Mesothelial cell of epicardium (in vitro differentiated cells): ENCODE measurements at regions not wholly inside any gene's neighbourhood (a gene's known extent, or its start where the extent isn't known, plus 50 kb on each side); places are given as distances from the start of the nearest gene placed in this dataset.

Source experiments
- DNase-seq, 2 experiments: peaks; one replicate each; pipeline ENCODE4 v3.0.0; 2021; ENCODE audit warnings: low spot score in 2 of 2; ENCODE audit not compliant: unreplicated experiment in 2 of 2
- H3K27ac Mint-ChIP-seq: 2 replicates; pipeline ENCODE4 v1.8.0; 2021; ENCODE audit warnings: mixed read lengths
- H3K27me3 Mint-ChIP-seq: 2 replicates; pipeline ENCODE4 v1.8.0; 2021; ENCODE audit warnings: low read depth, mixed read lengths
- H3K36me3 Mint-ChIP-seq: 2 replicates; pipeline ENCODE4 v1.8.0; 2021; ENCODE audit warnings: mixed read lengths
- H3K4me1 Mint-ChIP-seq: 2 replicates; pipeline ENCODE4 v1.8.0; 2021; ENCODE audit warnings: mixed read lengths
- H3K4me3 Mint-ChIP-seq: 2 replicates; pipeline ENCODE4 v1.8.0; 2021; ENCODE audit warnings: mild to moderate bottlenecking, moderate library complexity, mixed read lengths
- H3K9me3 Mint-ChIP-seq: 2 replicates; pipeline ENCODE4 v1.8.0; 2021; ENCODE audit warnings: mixed read lengths
- CTCF ChIP-seq: fragments of 200-600 bp; sonication (generic); IDR thresholded peaks from one replicate; pipeline ENCODE4 v1.5.0; 2021; ENCODE audit warnings: antibody characterized with exemption; ENCODE audit not compliant: unreplicated experiment

GRCh38 chr5:52603778-52604554 is 183.8 kb upstream of the ITGA1 start:
- TF ChIP-seq CTCF, result no peak
- no peak overlapping the region for H3K27ac Mint-ChIP-seq
- no peaks in the 10 kb centered on the region for H3K36me3 Mint-ChIP-seq
- DNase-seq, result no peak
- no peak overlapping the region for H3K4me3 Mint-ChIP-seq
- H3K27me3 Mint-ChIP-seq, result peaks cover 28% of the 10 kb centered on the region
- peaks cover 38% of the 10 kb centered on the region for H3K4me1 Mint-ChIP-seq
- H3K9me3 Mint-ChIP-seq, result peaks cover under 1% of the 10 kb centered on the region

- H3K4me1 Mint-ChIP-seq, result peaks cover 30% of the 10 kb centered on the region
- H3K4me3 Mint-ChIP-seq, result no peak overlapping the region
- H3K9me3 Mint-ChIP-seq, result peaks cover 7% of the 10 kb centered on the region
- peaks cover 34% of the 10 kb centered on the region for H3K27me3 Mint-ChIP-seq
- no peak for TF ChIP-seq CTCF
- H3K27ac Mint-ChIP-seq, result peak overlapping the region; percentile 8
- no peak for DNase-seq
- H3K36me3 Mint-ChIP-seq, result no peaks in the 10 kb centered on the region
Measured at GRCh38 chr5:52605317-52606313, 182.1 kb upstream of the ITGA1 start.

- Mint-ChIP-seq H3K27me3 (peaks cover 39% of the 10 kb centered on the region), H3K27ac (no peak overlapping the region), H3K4me1 (peaks cover 30% of the 10 kb centered on the region), H3K4me3 (no peak overlapping the region), H3K36me3 (no peaks in the 10 kb centered on the region), H3K9me3 (peaks cover 15% of the 10 kb centered on the region)
- TF ChIP-seq CTCF, result no peak
- DNase-seq, result no peak
Measured at GRCh38 chr5:52607227-52607824, 180.4 kb upstream of the ITGA1 start.

- Mint-ChIP-seq H3K4me3 (no peak overlapping the region), H3K27ac (no peak overlapping the region), H3K36me3 (no peaks in the 10 kb centered on the region), H3K27me3 (peaks cover 33% of the 10 kb centered on the region), H3K9me3 (peaks cover 5% of the 10 kb centered on the region), H3K4me1 (no peaks in the 10 kb centered on the region)
- no peak for TF ChIP-seq CTCF
- DNase-seq, result no peak
Measured at GRCh38 chr5:52620315-52620714, 167.4 kb upstream of the ITGA1 start.

GRCh38 chr5:52623291-52623690 is 164.4 kb upstream of the ITGA1 start:
- peaks cover 47% of the 10 kb centered on the region for H3K27me3 Mint-ChIP-seq
- no peak for TF ChIP-seq CTCF
- H3K36me3 Mint-ChIP-seq, result no peaks in the 10 kb centered on the region

More at GRCh38 chr5:52623291-52623690, 164.4 kb upstream of the ITGA1 start:
- Mint-ChIP-seq H3K9me3 (peaks cover 5% of the 10 kb centered on the region), H3K27ac (no peak overlapping the region), H3K4me1 (no peaks in the 10 kb centered on the region), H3K4me3 (no peak overlapping the region)
- no peak for DNase-seq
